Head of caudate nucleus (tissue), 42 donors: ENCODE measurements at regions not wholly inside any gene's neighbourhood (a gene's known extent, or its start where the extent isn't known, plus 50 kb on each side); places are given as distances from the start of the nearest gene placed in this dataset.
"Not testable (repeated sequence)": the region's sequence is repeated elsewhere in the genome, so short reads cannot be mapped to it uniquely, and the experiment has no call there.

Experiments
- DNase-seq, 42 donors: peaks; one replicate each; pipeline versions ENCODE4 v3.0.0 to v3.0.0-alpha.2; 2020 to 2021; ENCODE audit warnings: mixed read lengths in 7 of 42
- intact Hi-C: fragments of 100-400 bp; cut with DNase I; formaldehyde crosslinking; loops from one replicate; pipeline ENCODE4 v1.15.0; 2022

DNA sequence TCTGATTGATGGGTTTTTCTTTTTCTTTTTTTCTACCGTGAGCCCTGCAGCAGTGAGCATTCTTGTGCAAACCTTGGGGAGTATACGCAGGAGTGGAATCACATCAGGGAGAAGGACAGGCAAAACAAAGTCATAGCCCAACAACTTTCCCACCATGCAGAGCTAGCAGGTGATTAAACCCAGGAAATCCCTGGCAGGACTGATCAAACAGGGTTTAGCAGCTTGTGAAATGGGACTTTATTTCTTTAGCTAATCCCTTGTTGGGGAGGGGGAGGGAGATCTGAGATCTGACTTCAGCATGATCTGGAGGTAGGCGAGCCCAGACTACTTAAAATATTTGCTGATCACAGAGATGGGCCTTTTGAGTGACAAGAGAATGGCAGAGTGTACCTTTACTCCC, 162.0 kb upstream of the GLRA1 start:
- intact Hi-C loops = no loop called here
- DNase-seq = no peak

DNA sequence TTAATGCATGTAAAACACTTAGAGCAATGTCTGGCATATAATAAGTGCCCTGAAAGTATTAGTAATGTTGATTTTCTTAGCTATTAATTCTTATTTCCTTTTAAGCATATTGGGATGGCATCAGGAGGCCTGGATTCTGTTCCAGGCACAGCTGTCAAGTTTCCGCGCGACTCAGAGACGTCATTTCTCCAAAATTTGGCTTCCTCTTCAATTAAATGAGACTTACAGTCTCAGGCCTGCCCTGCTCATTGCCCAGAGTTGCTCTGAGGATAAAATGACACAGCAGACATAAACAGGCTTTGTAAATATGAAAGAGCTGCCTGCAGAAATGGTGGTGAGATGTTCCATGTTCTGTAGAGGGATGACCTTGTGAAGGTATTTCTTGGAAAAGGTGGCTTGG, 159.8 kb upstream of the GLRA1 start:
- intact Hi-C loops = no loop called here
- DNase-seq = no peak

DNA sequence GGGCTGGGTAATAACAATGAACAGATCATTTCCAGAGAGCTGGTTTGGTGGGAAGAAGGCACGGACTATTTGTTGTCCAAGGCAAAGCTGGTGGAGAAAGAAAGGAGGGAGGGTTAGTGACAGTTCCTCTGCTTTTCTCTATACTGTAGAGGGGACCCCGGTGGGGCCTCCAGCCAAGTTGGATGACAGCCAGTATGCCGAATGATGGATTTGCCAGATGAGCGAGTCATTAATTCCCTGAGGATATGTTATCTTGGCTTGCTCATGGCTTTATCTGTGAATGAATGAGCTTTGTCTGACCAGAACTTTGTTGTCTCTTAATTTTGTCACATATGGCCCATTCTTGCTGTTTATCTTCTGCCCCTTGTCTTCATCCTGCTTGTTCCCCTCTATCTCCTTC, 158.6 kb upstream of the GLRA1 start:
- intact Hi-C loops = no loop called here
- DNase-seq = no peak

DNA sequence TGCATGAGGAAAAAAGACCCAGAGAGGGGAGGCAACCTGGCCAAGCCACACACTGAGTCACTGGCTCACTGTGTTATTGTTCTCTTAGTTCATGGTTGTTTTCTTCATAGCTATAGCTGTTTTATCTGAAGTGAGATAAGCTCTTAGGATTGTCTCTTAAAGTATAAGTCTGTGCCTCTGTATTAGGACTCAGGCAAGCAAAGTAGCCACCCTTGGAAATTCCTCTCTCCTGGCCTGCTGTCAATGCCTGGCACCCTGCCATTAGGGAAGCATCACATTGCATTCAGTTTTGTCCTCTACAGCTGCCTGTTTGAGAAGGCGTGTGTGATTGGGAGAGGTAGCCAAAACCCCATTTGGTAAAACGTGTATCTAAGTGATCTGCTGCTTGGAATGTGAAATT, 147.4 kb upstream of the GLRA1 start:
- DNase-seq = no peak
- intact Hi-C loops = no loop called here

DNA sequence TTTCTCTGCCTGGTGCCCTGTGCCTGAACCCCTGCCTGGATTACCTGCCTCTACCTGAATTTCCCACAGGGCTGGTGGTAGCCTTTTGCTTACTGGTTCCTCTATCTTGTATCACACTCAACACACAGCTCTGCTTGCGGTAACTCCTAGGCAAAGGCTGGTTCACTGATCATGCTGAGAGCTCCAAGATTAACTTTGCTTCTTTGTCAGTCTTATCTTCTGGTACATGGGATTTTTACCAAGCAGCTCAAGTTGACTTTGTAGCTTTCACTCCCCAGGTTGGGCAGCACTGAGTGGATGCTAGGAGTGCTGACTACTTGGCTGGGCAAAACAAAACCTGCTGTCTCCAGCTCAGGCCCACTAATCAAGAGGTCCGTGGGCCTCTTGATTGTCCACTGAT, 145.9 kb upstream of the GLRA1 start:
- DNase-seq = no peak
- intact Hi-C loops = no loop called here

- intact Hi-C loops = no loop called here
- DNase-seq = no peak
Observed at GRCh38 chr5:152066784-152067183, 142.1 kb upstream of the GLRA1 start.

GRCh38 chr5:152063004-152063403, 138.4 kb upstream of the GLRA1 start:
- intact Hi-C loops = no loop called here
- no peak for DNase-seq

DNA sequence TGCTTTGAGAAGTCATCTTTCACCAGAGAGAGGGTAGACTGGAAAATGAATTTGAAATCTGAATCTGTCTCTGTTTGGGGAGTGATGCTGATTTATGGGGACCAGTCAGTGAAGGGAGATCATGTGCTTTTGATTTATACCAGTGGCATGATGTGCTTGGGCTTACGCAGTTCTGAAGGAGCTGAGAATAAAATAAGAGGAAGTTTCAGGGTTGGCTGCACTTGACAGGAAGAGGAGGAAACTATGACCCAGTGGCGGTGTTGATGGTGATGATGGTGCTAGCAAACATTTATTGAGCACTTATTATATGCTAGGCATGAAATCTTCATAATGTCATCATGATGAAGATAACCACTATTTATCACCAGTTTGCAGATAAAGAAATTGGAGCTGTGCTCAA, 136.4 kb upstream of the GLRA1 start:
- no peak for DNase-seq
- intact Hi-C loops = no loop called here

- DNase-seq = no peak
- intact Hi-C loops = no loop called here
Observed at GRCh38 chr5:152058267-152058666, 133.6 kb upstream of the GLRA1 start.

DNA sequence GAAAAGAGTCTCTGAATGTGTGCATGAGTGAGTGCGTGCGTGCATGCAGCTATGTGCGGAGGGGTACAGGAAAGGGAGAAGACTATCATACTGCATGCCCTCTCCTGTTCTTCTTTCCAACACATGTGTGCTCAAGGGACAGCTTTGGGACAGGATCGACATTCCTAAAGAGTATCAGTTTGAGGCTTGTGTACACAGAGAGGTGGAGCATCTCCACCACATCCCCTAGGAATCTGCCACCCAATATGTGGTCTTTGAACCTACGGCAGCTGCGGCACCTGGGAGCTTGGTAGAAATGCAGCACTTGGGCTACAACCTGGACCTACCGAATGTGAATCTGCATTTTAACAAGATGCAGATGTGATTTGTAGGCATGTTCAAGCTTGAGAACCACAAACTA, 132.3 kb upstream of the GLRA1 start:
- DNase-seq = no peak
- intact Hi-C loops = no loop called here

DNA sequence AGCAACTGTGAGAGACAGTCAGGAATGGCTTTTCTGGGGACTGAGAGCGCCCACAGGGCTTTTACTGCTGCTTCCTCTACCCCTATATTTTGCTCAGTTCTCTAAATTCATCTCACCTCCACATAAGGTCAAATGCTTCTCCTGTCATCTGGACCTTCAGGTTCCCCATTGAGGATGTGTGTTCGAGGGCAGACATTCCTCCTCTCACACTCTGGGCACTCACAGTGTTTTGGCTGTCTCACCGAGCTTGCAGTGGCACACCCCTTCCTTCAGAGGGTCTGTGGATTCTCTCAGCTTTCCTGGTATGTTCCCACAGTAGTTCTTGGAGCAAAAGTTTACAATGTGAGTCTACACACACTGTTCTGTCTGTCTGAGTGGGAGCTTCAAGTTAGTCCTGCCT, 127.8 kb upstream of the GLRA1 start:
- intact Hi-C loops = no loop called here
- DNase-seq = no peak

GRCh38 chr5:152051499-152052454, 127.1 kb upstream of the GLRA1 start:
- DNase-seq = no peak
- intact Hi-C loops = no loop called here

- intact Hi-C loops = no loop called here
- DNase-seq = no peak
Observed at GRCh38 chr5:152046361-152046760, 121.7 kb upstream of the GLRA1 start.

DNA sequence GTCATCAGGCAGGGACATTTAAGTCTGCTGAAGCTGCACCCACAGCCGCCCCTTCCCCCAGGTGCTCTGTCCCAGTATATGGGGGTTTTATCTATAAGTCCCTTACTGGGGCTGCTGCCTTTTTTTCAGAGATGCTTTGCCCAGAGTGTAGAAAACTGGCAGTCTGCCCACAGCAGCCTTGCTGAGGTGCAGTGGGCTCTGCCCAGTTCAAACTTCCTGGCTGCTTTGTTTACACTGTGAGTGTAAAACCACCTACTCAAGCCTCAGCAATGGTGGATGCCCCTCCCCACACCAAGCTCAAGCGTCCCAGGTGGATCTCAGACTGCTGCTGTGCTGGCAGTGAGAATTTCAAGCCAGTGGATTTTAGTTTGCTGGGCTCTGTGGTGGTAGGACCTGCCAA, 114.2 kb upstream of the GLRA1 start:
- intact Hi-C loops, DNase-seq: not testable (repeated sequence)

GRCh38 chr5:152026328-152027024, 101.8 kb upstream of the GLRA1 start:
- intact Hi-C loops, DNase-seq: not testable (repeated sequence)

GRCh38 chr5:152016421-152016820, 91.8 kb upstream of the GLRA1 start:
- intact Hi-C loops = no loop called here
- no peak for DNase-seq

DNA sequence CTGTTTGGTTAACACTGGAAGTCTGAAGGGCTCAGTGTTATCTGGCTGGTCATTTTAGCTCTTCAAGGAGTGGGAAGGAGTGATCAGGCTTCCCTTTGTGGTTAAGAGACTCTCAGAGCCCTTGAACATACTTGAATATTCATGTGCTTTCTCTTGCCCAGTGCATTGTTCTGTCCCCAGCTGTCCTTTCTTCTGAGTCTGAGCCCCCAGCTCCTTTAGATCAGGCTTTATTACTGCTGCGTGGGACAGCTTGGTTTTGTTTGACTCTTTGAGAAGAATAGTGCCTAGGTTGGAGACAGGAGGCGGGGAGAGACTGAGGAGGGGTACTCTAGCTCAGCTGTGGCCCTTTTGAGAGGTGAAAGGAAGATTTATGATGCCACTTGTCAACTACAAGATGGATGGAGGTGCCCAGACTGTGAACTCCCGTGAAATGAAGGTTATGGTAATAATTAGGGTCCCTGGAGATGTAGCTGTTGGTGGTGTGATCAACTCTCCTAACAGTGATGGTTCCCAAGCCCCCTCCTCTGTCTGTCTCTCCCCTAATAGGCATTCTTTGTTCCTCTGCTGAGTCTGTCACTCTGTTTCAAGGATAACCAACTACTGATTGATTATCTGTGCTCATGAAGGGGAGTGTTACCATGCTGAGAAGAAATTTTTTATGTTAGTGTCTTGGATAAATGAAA, 83.1 kb upstream of the GLRA1 start:
- intact Hi-C loops = no loop called here
- DNase-seq = no peak

DNA sequence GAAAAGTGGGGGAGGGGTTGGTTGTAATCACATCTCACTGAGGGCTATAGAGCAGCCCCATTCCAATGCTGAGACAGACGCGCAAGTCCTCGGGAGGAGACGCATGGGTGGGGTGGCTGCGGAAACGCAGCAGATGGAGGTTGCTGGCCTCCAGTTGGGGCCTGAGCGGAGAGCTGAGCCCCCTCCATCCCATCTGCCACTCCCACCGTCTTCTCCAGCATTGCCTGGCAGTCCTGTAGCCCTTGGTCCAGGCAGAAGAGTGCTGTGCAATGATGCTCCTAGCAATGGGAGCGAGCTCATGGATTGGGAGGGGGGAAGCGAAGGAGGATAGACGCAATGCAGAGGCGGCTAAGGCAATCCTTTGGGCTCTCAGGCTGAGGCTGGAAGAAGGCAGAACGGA, 79.4 kb upstream of the GLRA1 start:
- intact Hi-C loops = no loop called here
- DNase-seq = no peak
